ENCODE measurements at regions not wholly inside any gene's neighbourhood (a gene's known extent, or its start where the extent isn't known, plus 50 kb on each side); places are given as distances from the start of the nearest gene placed in this dataset.
A peak's percentile ranks its signal among the peaks of the same experiment; 100 is the strongest.

- DNase-seq: no peak
Measured at GRCh38 chr14:89600029-89600428, 183.0 kb upstream of the FOXN3 start.

- DNase-seq: no peak
Measured at GRCh38 chr14:89598548-89599186, 181.6 kb upstream of the FOXN3 start.

GRCh38 chr14:89592961-89593360, 175.9 kb upstream of the FOXN3 start:
- no peak for DNase-seq

- DNase-seq: no peak
Measured at GRCh38 chr14:89589400-89590118, 172.5 kb upstream of the FOXN3 start.

GRCh38 chr14:89588840-89589296, 171.8 kb upstream of the FOXN3 start:
- no peak for DNase-seq

- no peak for DNase-seq
Measured at GRCh38 chr14:89588016-89588415, 171.0 kb upstream of the FOXN3 start.

- DNase-seq: no peak
Measured at GRCh38 chr14:89587136-89587420, 170.0 kb upstream of the FOXN3 start.

GRCh38 chr14:89586258-89587135, 169.5 kb upstream of the FOXN3 start:
- DNase-seq: no peak

GRCh38 chr14:89578156-89578555, 161.1 kb upstream of the FOXN3 start:
- no peak for DNase-seq

- DNase-seq: no peak
Measured at GRCh38 chr14:89576960-89577359, 159.9 kb upstream of the FOXN3 start.

- DNase-seq: peak; percentile 84
Measured at GRCh38 chr14:89576145-89576927, 159.3 kb upstream of the FOXN3 start.

- DNase-seq: no peak
Measured at GRCh38 chr14:89575386-89576061, 158.5 kb upstream of the FOXN3 start.

GRCh38 chr14:89574420-89574819, 157.4 kb upstream of the FOXN3 start:
- no peak for DNase-seq

GRCh38 chr14:89573399-89573657, 156.3 kb upstream of the FOXN3 start:
- no peak for DNase-seq

- no peak for DNase-seq
Measured at GRCh38 chr14:89572596-89573398, 155.8 kb upstream of the FOXN3 start.

GRCh38 chr14:89571491-89571890, 154.5 kb upstream of the FOXN3 start:
- DNase-seq: no peak

- DNase-seq: no peak
Measured at GRCh38 chr14:89566644-89567415, 149.8 kb upstream of the FOXN3 start.

- no peak for DNase-seq
Measured at GRCh38 chr14:89566180-89566579, 149.1 kb upstream of the FOXN3 start.

- DNase-seq: no peak
Measured at GRCh38 chr14:89565607-89566006, 148.6 kb upstream of the FOXN3 start.

- no peak for DNase-seq
Measured at GRCh38 chr14:89564989-89565388, 148.0 kb upstream of the FOXN3 start.

Data from NCI-H524 treated with DMSO at 0.1 percent for 48 hours (cell line).